HG02852 (cell line): ENCODE measurements at regions not wholly inside any gene's neighbourhood (a gene's known extent, or its start where the extent isn't known, plus 50 kb on each side); places are given as distances from the start of the nearest gene placed in this dataset.

Source experiments
- ATAC-seq: cut with Tn5 transposase; IDR thresholded peaks from one replicate; pipeline ENCODE4 v1.9.1; 2021; ENCODE audit warnings: mild to moderate bottlenecking, moderate library complexity; ENCODE audit not compliant: unreplicated experiment

GRCh38 chr2:128754246-128754724 lies 435.6 kb upstream of the HS6ST1 start:
- peak; percentile 97 for ATAC-seq

- ATAC-seq, result no peak
Measured at GRCh38 chr2:128755695-128756364, 437.2 kb upstream of the HS6ST1 start.

DNA sequence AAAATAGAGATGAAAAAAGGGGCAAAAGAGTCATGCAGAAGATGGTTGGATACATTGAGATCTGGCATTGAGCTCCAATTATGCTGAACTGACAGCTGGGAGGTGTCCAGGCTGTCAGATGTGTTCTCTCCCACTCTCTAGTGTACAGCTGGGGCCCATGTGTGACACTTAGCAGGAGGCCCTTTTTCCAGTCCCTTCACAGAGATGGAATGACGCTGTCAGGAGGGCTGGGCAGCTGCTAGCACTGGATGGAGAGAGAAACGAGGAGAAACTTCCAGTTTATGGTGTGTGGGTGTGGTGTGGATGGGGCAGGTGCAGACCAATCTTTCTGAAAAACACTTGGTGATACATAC lies 437.7 kb upstream of the HS6ST1 start:
- ATAC-seq, result no peak

- ATAC-seq, result no peak
Measured at GRCh38 chr2:128765811-128766210, 447.1 kb upstream of the HS6ST1 start.

GRCh38 chr2:128768041-128768440 lies 449.4 kb upstream of the HS6ST1 start:
- ATAC-seq, result no peak

- ATAC-seq, result no peak
Measured at GRCh38 chr2:128769457-128770142, 450.9 kb upstream of the HS6ST1 start.

- no peak for ATAC-seq
Measured at GRCh38 chr2:128770143-128771085, 451.7 kb upstream of the HS6ST1 start.

DNA sequence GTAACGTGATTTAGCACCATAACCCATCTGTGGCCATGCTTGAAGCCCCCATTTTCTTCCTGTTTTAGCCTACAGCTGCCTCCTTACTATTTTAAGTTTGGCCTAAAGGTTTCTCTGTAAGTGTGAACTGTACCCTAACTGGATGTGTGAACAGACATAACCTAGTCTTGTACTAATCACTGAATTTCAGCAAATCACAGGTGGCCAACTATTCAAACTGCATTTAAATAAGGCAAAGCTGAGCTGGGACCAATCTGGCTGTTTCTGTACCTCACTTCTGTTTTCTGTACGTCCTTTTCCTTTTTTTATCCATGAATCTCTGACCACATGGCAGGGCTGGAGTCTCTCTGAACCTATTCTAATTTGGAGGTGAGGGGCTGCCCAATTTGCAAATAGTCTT lies 452.7 kb upstream of the HS6ST1 start:
- ATAC-seq, result no peak

- no peak for ATAC-seq
Measured at GRCh38 chr2:128772671-128773070, 454.0 kb upstream of the HS6ST1 start.

GRCh38 chr2:128773641-128774319 lies 455.1 kb upstream of the HS6ST1 start:
- no peak for ATAC-seq

- no peak for ATAC-seq
Measured at GRCh38 chr2:128774320-128775216, 455.9 kb upstream of the HS6ST1 start.

GRCh38 chr2:128775217-128775913 lies 456.7 kb upstream of the HS6ST1 start:
- no peak for ATAC-seq

- no peak for ATAC-seq
Measured at GRCh38 chr2:128775914-128776285, 457.2 kb upstream of the HS6ST1 start.

DNA sequence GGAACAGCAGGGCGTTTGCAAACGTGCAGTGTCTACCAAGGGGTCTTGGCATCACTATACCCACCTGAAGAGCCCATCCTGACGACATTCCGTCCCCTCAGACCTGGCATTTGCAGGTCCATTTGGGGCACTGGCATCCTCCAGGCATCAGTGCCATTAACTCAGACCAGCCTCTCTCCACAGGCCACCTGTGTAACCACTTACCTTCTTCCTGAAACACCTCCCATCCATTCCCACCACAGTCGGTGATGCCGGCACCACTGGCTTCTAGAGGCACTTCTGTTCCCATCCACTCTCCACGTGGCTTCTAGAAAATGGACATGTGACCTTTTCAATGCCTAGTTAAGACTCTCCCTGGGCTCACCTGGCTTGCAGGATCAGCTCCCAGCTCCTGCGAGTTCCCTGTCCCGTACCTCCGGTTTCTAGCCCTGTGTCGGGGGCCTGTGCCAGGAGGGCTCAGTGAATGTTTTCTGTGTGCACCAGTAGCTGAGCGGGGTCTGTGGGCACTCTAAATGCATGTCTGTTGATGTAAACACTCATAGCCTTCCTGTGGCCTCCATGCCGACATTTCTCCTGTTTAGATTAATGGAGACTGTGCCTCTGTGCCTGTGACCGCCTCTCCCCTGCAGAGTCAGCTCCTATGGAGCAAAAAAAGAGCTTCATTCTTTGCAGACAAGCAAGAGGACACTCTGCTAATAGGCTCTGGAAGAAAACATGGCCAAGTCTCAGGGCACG lies 458.0 kb upstream of the HS6ST1 start:
- no peak for ATAC-seq

GRCh38 chr2:128777196-128778035 lies 458.7 kb upstream of the HS6ST1 start:
- no peak for ATAC-seq

DNA sequence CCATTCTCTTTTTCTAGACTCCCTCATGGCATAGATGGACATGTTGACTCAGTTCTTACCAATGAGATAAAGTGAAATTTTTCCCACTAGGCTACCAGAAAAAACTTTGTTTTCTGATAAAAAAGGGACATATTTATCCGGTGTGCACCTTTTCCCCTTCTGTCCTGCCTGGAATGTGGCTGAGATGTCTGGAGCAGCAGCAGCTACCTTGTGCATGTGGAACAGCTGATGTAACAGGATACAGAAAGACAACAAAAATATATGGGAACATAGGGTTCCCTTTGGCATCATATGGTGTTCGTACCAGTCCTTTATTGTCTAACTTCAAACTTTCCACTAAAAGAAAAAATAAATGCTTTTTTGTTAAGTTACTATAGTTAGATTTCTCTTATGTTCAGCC lies 460.2 kb upstream of the HS6ST1 start:
- ATAC-seq, result no peak

DNA sequence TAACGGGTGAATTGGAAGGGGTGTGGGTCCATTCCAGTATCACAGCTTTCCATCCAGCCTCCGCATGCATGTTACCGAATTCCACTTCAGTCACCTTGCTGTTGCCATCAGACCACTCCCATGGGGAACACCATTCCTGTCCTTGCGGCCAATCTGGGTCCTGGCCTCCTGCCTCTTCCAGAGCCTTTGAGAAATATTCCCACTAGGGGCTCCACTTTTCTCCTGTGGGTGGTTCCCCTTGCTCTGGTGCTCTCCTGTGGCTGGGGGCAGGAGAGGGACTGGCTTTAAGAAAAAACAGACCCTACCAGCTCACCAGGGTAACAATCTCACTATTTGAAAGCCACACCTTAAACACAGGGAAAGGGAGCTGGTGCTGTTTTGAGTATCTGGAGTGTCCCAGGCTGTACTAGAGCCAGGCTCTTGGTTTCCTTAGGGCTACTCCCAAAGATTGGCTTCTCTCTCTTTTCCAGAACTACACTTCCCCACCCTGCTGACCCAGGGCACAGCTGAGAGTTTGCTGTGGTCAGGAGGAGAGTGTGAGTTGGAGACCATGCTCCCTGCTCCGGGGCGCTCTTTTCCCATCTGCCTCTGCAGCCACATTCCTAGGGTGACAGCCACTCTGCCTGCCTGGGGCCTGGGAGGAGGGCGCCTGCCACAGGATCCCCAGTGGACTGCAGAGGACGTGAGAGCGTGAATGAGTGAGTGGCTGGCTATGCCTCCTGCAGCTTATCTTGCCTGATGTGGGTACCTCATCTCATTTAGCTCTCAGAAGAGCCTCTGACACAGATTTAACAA lies 460.8 kb upstream of the HS6ST1 start:
- ATAC-seq, result no peak
